A673 (cell line): ENCODE measurements at regions not wholly inside any gene's neighbourhood (a gene's known extent, or its start where the extent isn't known, plus 50 kb on each side); places are given as distances from the start of the nearest gene placed in this dataset.
"Not testable (repeated sequence)": the region's sequence is repeated elsewhere in the genome, so short reads cannot be mapped to it uniquely, and the experiment has no call there.

Experiments used
- BruUV-seq: library from RNA; stranded (reverse); fragments of 400-500 nt; replicated peaks from 2 replicates; lab custom pipeline; 2021; lab: Mats Ljungman, UMichigan
- CTCF ChIA-PET: fragments of 300-600 bp; sonication (Branson Sonifier 250); formaldehyde crosslinking; loops from one replicate; lab custom pipeline; 2022; ENCODE audit warnings: antibody characterized with exemption; lab: Charles Lee
- POLR2A ChIA-PET: fragments of 300-600 bp; sonication (Branson Sonifier 250); formaldehyde crosslinking; loops from one replicate; lab custom pipeline; 2022; ENCODE audit warnings: antibody characterized with exemption; ENCODE audit not compliant: low non-redundant PET; lab: Charles Lee
- DNase-seq: peaks from one replicate; pipeline ENCODE4 v3.0.0-alpha.2; 2015; ENCODE audit warnings: low spot score
- H3K27ac ChIP-seq: fragments of 200-600 bp; sonication (generic); 2 replicates; pipeline ENCODE4 v1.5.1; 2016; ENCODE audit warnings: mixed run types, low read depth, mild to moderate bottlenecking, mixed read lengths, antibody characterized with exemption, low read length; ENCODE audit not compliant: poor library complexity, severe bottlenecking
- H3K27me3 ChIP-seq: fragments of 200-600 bp; sonication (generic); replicated peaks from 2 replicates; pipeline ENCODE4 v1.6.1; 2017; ENCODE audit warnings: mixed run types, low read depth, mild to moderate bottlenecking, mixed read lengths, antibody characterized with exemption, low read length; ENCODE audit not compliant: insufficient read depth, poor library complexity
- H3K36me3 ChIP-seq: fragments of 200-600 bp; sonication (generic); 2 replicates; pipeline ENCODE4 v1.6.1; 2016; ENCODE audit warnings: mixed run types, mild to moderate bottlenecking, mixed read lengths, antibody characterized with exemption, low read length; ENCODE audit not compliant: insufficient read depth, poor library complexity, severe bottlenecking
- H3K4me1 ChIP-seq: fragments of 200-600 bp; sonication (generic); 2 replicates; pipeline ENCODE4 v1.6.1; 2017; ENCODE audit warnings: mixed run types, mild to moderate bottlenecking, mixed read lengths, antibody characterized with exemption, low read length; ENCODE audit not compliant: insufficient read depth, poor library complexity, severe bottlenecking
- H3K4me3 ChIP-seq: fragments of 200-600 bp; sonication (generic); 2 replicates; pipeline ENCODE4 v1.5.1; 2016; ENCODE audit warnings: low read depth, mixed run types, mild to moderate bottlenecking, mixed read lengths, low read length; ENCODE audit not compliant: poor library complexity, severe bottlenecking
- H3K9me3 ChIP-seq: fragments of 200-600 bp; sonication (generic); 2 replicates; pipeline ENCODE4 v1.6.1; 2016; ENCODE audit warnings: mixed run types, low read depth, mild to moderate bottlenecking, mixed read lengths, antibody characterized with exemption, low read length; ENCODE audit not compliant: poor library complexity, severe bottlenecking
- EZH2 ChIP-seq: fragments of 200-600 bp; sonication (generic); IDR thresholded peaks from 2 replicates; pipeline ENCODE4 v1.6.1; 2017; ENCODE audit warnings: borderline replicate concordance, low read depth, mild to moderate bottlenecking, mixed read lengths, antibody characterized with exemption, low read length; ENCODE audit not compliant: poor library complexity, severe bottlenecking
- intact Hi-C: fragments of 100-400 bp; cut with micrococcal nuclease; formaldehyde crosslinking; loops from one replicate; pipeline ENCODE4 v1.10.0; 2022; ENCODE audit not compliant: unreplicated experiment
- TF ChIP-seq, protein P1 (sequence below): fragments of 300-800, 200-600 bp; sonication (generic); conservative IDR thresholded peaks from 2 replicates; pipeline ENCODE4 v1.5.1; 2017; ENCODE audit warnings: low read depth, mild to moderate bottlenecking, antibody characterized with exemption, low read length, moderate library complexity, mixed read lengths

DNA sequence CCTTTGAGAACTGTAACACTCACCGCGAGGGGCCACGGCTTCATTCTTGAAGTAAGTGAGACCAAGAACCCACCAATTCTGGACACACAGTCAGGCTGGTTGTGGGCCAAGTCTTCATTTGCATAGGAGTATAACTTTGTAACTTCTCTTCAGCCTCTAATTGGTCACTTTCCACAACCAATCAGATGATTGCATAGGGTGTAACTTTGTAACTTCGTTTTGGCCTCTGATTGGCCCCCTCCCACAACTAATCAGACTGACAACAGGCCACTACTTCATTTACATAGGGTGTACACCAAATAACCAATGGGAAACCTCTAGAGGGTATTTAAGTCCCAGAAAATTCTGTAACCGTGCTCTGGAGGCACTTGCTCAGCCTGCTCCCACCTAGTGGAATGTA lies 77.5 kb upstream of the TCF4 start:
- Histone ChIP-seq H3K27me3 (no peaks in the 10 kb centered on the region), H3K4me3 (no peak overlapping the region), H3K9me3 (no peaks in the 10 kb centered on the region), H3K4me1 (no peaks in the 10 kb centered on the region), H3K36me3 (no peaks in the 10 kb centered on the region), H3K27ac (no peak overlapping the region)
- intact Hi-C loops = no loop called here
- TF ChIP-seq, protein P1, sequence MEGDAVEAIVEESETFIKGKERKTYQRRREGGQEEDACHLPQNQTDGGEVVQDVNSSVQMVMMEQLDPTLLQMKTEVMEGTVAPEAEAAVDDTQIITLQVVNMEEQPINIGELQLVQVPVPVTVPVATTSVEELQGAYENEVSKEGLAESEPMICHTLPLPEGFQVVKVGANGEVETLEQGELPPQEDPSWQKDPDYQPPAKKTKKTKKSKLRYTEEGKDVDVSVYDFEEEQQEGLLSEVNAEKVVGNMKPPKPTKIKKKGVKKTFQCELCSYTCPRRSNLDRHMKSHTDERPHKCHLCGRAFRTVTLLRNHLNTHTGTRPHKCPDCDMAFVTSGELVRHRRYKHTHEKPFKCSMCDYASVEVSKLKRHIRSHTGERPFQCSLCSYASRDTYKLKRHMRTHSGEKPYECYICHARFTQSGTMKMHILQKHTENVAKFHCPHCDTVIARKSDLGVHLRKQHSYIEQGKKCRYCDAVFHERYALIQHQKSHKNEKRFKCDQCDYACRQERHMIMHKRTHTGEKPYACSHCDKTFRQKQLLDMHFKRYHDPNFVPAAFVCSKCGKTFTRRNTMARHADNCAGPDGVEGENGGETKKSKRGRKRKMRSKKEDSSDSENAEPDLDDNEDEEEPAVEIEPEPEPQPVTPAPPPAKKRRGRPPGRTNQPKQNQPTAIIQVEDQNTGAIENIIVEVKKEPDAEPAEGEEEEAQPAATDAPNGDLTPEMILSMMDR = no peak
- TF ChIP-seq EZH2 = no peak
- BruUV-seq = no TSS peak
- DNase-seq = no peak
- ChIA-PET POLR2A (no interaction called here), CTCF (no interaction called here)

DNA sequence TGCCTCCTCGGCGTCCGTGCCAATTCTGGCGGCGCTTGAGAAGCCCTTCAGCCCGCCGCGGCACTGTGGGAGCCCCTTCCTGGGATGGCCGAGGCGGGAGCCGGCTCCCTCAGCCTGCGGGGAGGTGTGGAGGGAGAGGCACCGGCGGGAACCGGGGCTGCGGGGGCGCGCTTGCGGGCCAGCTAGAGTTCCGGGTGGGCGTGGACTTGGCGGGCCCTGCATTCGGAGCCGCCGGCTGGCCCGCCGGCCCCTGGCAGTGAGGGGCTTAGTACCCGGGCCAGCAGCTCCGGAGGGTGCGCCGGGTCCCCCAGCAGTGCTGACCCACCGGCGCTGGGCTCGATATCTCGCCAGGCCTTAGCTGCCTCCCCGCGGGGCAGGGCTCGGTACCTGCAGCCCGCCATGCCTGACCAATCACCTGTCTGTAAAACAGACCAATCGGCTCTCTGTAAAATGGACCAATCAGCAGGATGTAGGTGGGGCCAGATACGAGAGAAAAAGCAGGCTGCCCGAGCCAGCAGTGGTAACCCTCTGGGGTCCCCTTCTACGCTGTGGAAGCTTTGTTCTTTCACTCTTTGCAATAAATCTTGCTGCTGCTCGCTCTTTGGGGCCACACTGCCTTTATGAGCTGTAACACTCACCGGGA lies 76.9 kb upstream of the TCF4 start:
- H3K27ac ChIP-seq, BruUV-seq, CTCF ChIA-PET: not testable (repeated sequence)

DNA sequence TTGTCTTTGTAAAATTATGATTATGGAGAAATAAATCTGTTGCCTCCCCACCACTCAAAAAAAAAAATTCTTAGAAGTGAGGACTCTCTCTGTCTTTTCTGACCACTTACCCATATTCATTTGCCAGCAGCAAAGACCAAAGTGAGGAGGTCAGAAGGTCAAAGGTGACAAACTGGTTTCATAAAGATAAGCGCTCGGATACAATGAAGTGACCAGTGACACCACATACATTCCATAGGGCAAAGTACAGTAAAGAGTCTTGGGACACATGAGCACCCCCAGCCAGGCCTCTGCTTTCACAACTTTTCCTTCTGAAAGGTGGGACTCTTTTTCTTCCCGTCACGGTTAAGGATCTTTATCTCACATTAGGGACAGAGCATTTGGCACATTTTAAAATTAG lies 75.9 kb upstream of the TCF4 start:
- Histone ChIP-seq H3K36me3 (no peaks in the 10 kb centered on the region), H3K27ac (no peak overlapping the region), H3K27me3 (no peaks in the 10 kb centered on the region), H3K9me3 (no peaks in the 10 kb centered on the region), H3K4me3 (no peak overlapping the region), H3K4me1 (no peaks in the 10 kb centered on the region)
- BruUV-seq = no TSS peak
- DNase-seq = no peak
- intact Hi-C loops = no loop called here
- TF ChIP-seq EZH2 = no peak
- TF ChIP-seq, protein P1 = no peak
- ChIA-PET POLR2A (no interaction called here), CTCF (no interaction called here)

More for the DNA sequence above, 76.9 kb upstream of the TCF4 start:
- DNase-seq, intact Hi-C loops, H3K4me3 ChIP-seq, H3K36me3 ChIP-seq, H3K9me3 ChIP-seq, H3K27me3 ChIP-seq, POLR2A ChIA-PET, H3K4me1 ChIP-seq: not testable (repeated sequence)

DNA sequence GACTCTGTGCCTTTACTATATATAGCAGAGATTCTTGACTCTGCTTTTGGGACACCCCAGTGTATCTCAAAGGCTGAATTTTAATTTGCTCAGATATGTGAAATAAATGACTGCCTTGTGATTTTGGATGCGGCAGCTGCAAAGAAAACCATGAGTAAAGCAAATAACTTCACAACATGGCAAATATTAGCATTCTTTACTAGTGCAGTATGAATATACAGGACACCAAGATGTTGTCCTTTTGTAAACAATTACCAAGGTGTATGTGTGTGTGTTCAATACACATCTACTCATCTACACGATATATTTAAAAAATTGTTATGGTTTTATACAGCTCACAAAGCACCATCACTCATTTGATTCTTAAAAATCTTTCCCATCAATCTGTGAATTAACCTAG lies 70.6 kb upstream of the TCF4 start:
- no peaks in the 10 kb centered on the region for H3K27me3 ChIP-seq
- CTCF ChIA-PET = no interaction called here
- H3K27ac ChIP-seq = no peak overlapping the region
- intact Hi-C loops = no loop called here
- BruUV-seq = no TSS peak
- TF ChIP-seq, protein P1 = no peak
- no peak for TF ChIP-seq EZH2
- H3K36me3 ChIP-seq = no peaks in the 10 kb centered on the region
- DNase-seq = no peak
- H3K4me3 ChIP-seq = no peak overlapping the region
- no peaks in the 10 kb centered on the region for H3K9me3 ChIP-seq
- POLR2A ChIA-PET = no interaction called here
- H3K4me1 ChIP-seq = no peaks in the 10 kb centered on the region
